NCI-H2081 (cell line): ENCODE measurements at regions not wholly inside any gene's neighbourhood (a gene's known extent, or its start where the extent isn't known, plus 50 kb on each side); places are given as distances from the start of the nearest gene placed in this dataset.
"Not testable (repeated sequence)": the region's sequence is repeated elsewhere in the genome, so short reads cannot be mapped to it uniquely, and the experiment has no call there.

ENCODE experiments used
- DNase-seq, 2 experiments: peaks; one replicate each; lab custom pipeline; 2025; lab: John Stamatoyannopoulos, UW

- no peak for DNase-seq
Measured at GRCh38 chr2:41167014-41167413, 715.1 kb upstream of the SLC8A1 start.

DNA sequence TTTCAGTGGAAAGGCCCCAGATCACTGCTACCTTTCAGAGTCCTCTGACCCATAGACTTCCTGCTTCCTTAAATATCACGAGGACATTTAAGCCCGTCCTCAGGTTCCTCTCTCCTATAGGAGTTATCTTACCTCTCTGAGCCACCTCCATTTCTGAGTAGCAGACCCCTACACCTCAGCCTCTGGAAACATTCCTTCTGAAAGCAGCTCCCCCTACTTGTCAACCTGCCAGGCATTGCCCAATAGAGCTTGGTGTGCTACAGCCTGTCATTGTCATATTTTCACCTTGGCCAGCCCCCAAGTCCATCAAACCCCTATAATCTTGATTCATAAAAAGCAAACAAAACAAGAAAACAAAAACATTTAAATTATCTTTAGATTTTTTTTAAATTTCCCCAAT is 717.9 kb upstream of the SLC8A1 start:
- DNase-seq: no peak

DNA sequence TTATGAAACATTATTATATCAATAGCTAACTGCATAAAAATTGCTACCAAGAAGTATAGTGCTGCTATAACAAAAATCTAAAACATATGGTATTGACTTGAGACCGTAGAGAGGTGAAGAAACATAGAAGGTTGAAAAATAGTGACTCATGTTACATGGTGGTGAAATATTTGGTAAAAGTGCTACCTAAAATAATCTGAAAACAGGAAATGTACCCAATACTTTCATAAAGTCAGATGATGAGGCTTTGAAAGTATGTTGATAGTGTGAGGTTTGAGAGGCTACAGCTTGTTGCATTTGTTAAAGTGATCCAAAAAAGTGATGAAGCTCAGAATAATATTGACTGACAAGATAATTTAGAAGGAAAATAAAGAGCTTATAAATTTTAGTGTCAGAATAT is 718.7 kb upstream of the SLC8A1 start:
- DNase-seq: no peak

- DNase-seq: no peak
Measured at GRCh38 chr2:41180387-41180786, 728.5 kb upstream of the SLC8A1 start.

GRCh38 chr2:41182961-41183360 is 731.1 kb upstream of the SLC8A1 start:
- DNase-seq: peak in 1 of 2 experiments; percentile 20

GRCh38 chr2:41187376-41188122 is 735.7 kb upstream of the SLC8A1 start:
- DNase-seq: no peak

DNA sequence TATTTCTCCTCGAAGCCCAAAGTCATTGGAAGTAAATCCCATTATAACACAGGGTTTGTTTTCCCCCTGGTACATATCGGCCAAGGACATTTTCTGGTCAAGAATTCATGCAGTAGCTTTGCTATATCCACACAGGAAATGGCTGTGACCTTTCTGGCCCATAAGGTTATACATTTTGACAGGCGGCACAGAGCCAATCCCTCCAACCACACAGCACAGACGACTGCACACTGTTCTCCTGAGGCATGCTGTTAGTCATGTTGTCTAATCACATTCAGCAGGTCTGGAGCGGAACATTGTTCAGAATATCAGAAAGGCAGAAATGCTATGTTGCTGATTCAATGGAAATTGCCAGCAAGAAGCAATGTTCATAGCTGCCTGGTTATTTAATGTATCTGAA is 742.3 kb upstream of the SLC8A1 start:
- no peak for DNase-seq

- no peak for DNase-seq
Measured at GRCh38 chr2:41197781-41198180, 745.9 kb upstream of the SLC8A1 start.

GRCh38 chr2:41199334-41199733 is 747.4 kb upstream of the SLC8A1 start:
- peak; percentile 58 to 89 for DNase-seq

GRCh38 chr2:41204315-41204714 is 752.4 kb upstream of the SLC8A1 start:
- no peak for DNase-seq

DNA sequence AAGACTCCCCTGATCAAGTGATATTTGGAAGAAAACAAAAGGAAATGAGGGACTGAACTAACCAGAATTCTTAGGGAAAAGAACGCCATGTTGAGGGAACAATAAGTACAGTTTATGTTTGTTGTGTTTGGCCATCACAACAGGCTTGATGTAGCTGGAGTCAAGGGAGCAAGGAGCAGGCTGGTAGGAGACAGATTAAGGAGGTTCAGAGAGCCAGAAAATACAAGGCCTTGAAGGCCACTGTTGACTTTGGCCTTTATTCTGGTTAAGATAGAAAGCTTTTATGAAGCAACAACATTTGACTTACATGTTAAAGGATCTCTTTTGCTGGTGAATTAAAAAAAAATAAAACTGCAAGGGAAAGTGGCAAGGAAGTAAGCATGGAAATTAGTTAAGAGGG is 754.1 kb upstream of the SLC8A1 start:
- no peak for DNase-seq

- peak in 1 of 2 experiments; percentile 20 for DNase-seq
Measured at GRCh38 chr2:41207578-41207977, 755.7 kb upstream of the SLC8A1 start.

- not testable (repeated sequence) for DNase-seq
Measured at GRCh38 chr2:41210030-41210429, 758.1 kb upstream of the SLC8A1 start.

DNA sequence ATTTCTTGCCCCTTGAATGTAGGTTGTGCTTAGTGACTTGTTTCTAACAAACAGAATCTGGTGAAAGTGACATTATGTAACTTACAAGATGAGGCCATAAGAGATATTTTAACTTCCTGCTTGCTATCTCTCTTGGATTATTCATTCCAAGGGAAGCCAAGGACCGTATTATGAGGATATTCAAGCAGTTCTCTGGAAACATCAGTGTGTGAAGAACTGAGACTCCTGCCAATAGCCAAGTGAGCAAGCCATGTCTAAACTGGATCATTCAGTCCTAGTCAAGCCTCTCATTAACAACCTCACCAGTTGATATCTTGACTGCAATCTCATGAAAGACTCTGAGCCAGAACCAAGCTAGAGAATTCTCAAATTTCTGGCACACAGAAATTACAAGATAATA is 765.1 kb upstream of the SLC8A1 start:
- DNase-seq: no peak

DNA sequence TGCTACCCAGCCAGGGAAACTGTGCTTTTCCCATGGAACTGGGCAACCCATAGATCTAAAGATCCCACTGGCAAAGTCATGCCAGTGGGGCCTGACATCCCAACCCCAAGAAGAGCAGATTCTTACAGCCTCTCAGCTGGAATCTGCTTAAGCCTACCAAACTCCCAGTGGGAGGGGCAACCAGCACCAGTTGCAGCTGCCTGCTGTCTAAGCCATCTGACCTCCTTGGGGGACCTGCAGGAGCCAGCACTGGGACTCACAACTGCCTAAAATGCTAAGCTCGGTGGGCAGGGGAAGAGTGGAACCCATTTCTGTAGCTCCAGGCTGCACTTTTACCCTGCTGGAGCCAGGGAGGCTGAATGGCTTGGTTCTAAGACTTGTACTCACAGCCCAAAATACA is 770.7 kb upstream of the SLC8A1 start:
- no peak for DNase-seq

DNA sequence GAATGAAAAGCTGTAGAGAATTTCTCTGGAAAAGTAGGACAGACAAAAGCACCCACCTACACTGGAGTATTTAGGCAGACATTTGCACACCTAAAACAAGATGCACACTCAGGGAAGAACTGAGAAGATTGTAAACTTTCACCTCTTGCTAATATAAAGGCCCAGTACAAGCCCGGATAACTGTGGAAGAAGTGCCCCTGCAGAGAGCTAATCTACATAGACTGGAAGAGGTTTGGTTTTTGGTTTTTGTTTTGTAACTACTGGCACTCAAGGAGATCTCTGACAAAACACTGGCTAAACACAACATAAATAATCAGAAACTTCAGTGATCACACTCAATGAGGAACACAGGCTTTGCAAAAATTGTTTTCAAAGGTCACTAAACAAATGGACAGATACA is 782.2 kb upstream of the SLC8A1 start:
- DNase-seq: no peak

DNA sequence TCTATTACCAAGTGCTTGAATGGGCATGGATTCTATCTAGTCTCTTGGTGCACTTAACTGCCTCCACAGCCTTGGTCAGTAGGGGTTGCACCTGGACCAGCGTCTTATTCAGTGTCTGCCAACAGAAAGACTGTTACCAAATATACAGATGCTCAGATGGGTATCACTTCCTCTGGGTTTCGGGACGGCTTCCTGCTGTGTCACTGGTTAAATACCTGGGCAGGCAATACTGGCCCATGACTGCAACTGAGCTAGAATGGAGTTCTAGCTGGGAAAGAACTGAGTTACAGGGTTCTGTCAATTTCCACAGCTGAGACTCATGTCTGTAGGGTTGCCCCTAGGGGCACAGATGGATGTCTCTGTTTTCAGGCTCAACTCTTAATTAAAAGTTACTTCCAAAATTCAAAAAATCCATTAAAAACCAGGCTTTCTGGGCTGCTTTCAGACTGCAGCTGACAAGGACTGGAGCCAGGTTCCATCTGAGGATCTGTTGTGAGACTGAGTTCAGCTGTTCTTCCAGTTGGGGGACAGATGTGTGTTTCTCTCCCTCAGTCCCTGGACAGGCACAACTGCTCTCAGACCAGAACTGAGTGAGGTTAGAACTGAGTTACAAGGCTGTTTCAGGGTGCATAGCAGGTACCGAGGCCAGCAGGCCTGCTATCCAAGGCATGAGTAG is 789.6 kb upstream of the SLC8A1 start:
- DNase-seq: no peak

GRCh38 chr2:41242001-41242331 is 790.1 kb upstream of the SLC8A1 start:
- DNase-seq: no peak

DNA sequence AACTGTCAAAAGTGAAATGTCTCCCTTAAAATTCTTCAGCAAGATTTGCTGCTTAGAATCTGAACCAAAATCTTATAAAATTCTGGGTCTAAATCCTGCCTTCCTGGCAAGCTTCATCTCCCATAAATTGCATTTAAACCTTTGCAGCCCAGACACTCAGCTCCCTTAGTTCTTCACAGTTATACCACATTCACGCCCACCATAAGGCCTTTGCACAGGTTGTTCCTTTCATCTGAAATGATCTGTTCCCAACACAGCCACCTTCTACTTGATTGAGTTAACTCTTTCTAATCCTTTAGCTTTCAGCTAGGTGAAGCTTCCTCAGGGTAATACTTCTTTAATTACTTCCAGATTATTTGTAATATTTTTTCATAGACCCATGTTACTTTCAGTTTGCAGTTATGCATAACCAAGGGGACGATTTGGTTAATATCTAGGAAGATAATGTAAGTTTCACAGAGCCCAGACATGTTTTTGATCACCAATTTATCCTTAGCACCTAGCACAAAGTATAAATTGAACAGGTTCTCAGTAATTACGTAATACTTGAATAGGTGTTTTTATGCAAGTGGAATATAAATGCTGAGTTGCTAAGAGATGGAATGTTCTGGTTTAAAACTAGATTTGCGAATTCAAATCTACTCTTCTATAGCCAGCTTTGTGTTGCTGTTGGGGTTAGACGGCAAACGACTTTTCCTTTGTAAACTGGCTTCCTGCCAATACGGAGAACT is 779.7 kb upstream of the PKDCC start:
- DNase-seq: no peak

DNA sequence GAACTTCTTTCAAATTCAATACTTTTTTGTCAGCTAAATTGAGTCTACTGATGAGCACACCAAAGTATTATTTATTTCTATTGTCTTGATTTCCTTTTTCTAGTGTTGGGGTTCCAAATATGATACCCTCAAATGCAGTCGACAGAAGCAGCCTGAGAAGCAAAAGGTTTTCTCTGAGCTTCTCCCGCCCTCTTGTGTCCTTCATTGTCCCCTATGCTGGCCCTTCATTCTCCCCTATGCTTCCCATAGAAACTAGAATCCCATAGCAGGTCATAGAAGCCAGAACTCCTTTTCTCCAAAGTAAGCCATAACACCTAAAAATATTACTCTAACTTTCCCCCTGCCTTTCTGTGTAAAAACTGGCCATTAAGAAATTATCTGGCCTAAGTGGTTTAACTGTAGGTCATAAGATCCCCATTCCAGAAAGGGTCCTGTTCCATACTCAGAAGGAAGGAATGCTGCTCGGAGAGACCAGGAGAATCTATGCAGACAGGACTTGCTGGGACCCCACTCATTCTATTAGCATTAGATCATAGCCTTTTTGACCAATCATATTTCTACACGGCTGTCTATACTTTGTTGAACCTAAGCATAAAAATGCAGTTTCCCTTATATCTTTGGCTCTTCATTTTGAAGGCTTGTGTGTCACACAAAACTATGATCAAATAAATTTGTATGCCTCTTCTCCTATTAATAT is 764.6 kb upstream of the PKDCC start:
- peak in 1 of 2 experiments; percentile 5 for DNase-seq

- DNase-seq: no peak
Measured at GRCh38 chr2:41293491-41293890, 754.3 kb upstream of the PKDCC start.

DNA sequence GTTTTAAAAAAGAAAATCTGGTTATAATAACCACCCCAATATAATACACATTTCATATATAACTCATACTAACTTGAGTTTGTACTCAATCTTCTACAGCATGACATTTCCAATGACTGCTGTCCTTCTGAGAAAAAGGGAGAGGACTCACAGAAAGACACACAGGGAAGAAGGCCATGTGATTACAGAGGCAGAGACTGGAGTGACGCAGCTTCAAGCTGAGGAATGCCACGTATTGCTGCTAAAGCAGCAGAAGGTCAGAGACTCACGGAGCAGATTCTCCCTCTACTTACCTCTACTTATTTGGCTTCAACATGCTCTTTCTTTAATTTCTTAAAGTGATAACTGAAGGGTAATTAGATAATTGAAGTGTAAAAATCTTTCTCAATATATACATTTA is 753.5 kb upstream of the PKDCC start:
- DNase-seq: no peak

DNA sequence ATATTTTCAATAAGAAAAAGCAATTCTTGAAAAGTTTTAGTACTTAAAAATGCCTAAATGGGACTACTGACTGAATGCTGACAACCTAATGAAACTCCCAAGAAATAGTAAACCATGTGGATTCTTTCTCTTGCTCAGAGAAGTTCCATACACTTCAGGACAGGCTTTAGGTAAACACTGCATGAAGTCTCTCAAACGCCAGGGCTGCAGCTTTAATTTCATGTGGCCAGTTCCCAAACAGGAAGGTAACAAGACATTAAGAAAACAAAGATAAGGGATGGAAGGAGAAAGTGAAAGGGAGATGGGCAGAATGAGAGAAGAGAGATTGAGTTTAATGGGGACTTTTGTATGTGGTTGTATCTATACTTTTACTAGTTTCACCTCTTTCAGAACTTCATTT is 734.7 kb upstream of the PKDCC start:
- no peak for DNase-seq
